DMS 273 (cell line): ENCODE measurements at regions not wholly inside any gene's neighbourhood (a gene's known extent, or its start where the extent isn't known, plus 50 kb on each side); places are given as distances from the start of the nearest gene placed in this dataset.

Experiments
- DNase-seq: peaks from one replicate; lab custom pipeline; 2025; ENCODE audit not compliant: unreplicated experiment; lab: John Stamatoyannopoulos, UW

- no peak for DNase-seq
Observed at GRCh38 chr11:71201936-71202597, 50.3 kb downstream of the SHANK2 start.

- DNase-seq, result no peak
Observed at GRCh38 chr11:71201231-71201630, 51.1 kb downstream of the SHANK2 start.

GRCh38 chr11:71200761-71201160, 51.6 kb downstream of the SHANK2 start:
- no peak for DNase-seq

- DNase-seq, result no peak
Observed at GRCh38 chr11:71200172-71200716, 52.1 kb downstream of the SHANK2 start.

- DNase-seq, result no peak
Observed at GRCh38 chr11:71199226-71199820, 53.1 kb downstream of the SHANK2 start.

GRCh38 chr11:71198823-71199165, 53.6 kb downstream of the SHANK2 start:
- no peak for DNase-seq

- DNase-seq, result no peak
Observed at GRCh38 chr11:71198141-71198822, 54.1 kb downstream of the SHANK2 start.

- peak; percentile 55 for DNase-seq
Observed at GRCh38 chr11:71197096-71197495, 55.3 kb downstream of the SHANK2 start.

- DNase-seq, result no peak
Observed at GRCh38 chr11:71194710-71195109, 57.7 kb downstream of the SHANK2 start.

- DNase-seq, result no peak
Observed at GRCh38 chr11:71193431-71193830, 58.9 kb downstream of the SHANK2 start.

- DNase-seq, result no peak
Observed at GRCh38 chr11:71192629-71193028, 59.7 kb downstream of the SHANK2 start.

GRCh38 chr11:71191201-71191600, 61.2 kb downstream of the SHANK2 start:
- DNase-seq, result no peak

- DNase-seq, result no peak
Observed at GRCh38 chr11:71190551-71190950, 61.8 kb downstream of the SHANK2 start.

- DNase-seq, result no peak
Observed at GRCh38 chr11:71189768-71190315, 62.5 kb downstream of the SHANK2 start.

GRCh38 chr11:71188886-71189767, 63.2 kb downstream of the SHANK2 start:
- DNase-seq, result no peak

GRCh38 chr11:71188073-71188472, 64.3 kb downstream of the SHANK2 start:
- no peak for DNase-seq

- DNase-seq, result no peak
Observed at GRCh38 chr11:71186806-71187205, 65.6 kb downstream of the SHANK2 start.

- no peak for DNase-seq
Observed at GRCh38 chr11:71185411-71185810, 67.0 kb downstream of the SHANK2 start.

- DNase-seq, result no peak
Observed at GRCh38 chr11:71184421-71185210, 67.8 kb downstream of the SHANK2 start.

GRCh38 chr11:71183878-71184277, 68.5 kb downstream of the SHANK2 start:
- DNase-seq, result peak; percentile 3
